ENCODE measurements at regions not wholly inside any gene's neighbourhood (a gene's known extent, or its start where the extent isn't known, plus 50 kb on each side); places are given as distances from the start of the nearest gene placed in this dataset.

GRCh38 chr1:25003457-25004190, 73.5 kb upstream of the RUNX3 start:
- no peak for DNase-seq (ENCODE audit: low read depth, low spot score)

- no peak for DNase-seq (ENCODE audit: low read depth, low spot score)
Measured at GRCh38 chr1:25003000-25003399, 72.9 kb upstream of the RUNX3 start.

GRCh38 chr1:25001125-25001915, 71.2 kb upstream of the RUNX3 start:
- DNase-seq (ENCODE audit: low read depth, low spot score) = no peak

DNA sequence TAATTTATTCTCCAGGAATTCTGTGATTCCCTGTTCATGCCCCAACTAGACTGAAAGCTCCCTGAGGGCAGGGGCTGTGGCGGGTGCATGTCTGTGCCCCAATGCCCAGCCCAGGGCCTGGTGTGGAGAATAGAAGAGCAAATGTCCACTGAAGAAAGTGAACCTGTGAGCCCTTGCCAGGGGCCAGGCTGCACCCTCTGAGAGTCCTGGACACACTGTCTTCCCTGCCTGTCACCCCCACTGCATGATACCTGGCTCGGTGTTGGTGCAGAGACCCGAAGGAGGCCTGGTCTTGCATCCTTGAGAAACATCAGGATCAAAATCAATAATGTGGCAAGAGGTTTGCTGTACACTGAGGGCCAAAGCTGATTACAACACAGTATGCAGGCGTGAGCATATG, 69.8 kb upstream of the RUNX3 start:
- DNase-seq (ENCODE audit: low read depth, low spot score) = no peak

DNA sequence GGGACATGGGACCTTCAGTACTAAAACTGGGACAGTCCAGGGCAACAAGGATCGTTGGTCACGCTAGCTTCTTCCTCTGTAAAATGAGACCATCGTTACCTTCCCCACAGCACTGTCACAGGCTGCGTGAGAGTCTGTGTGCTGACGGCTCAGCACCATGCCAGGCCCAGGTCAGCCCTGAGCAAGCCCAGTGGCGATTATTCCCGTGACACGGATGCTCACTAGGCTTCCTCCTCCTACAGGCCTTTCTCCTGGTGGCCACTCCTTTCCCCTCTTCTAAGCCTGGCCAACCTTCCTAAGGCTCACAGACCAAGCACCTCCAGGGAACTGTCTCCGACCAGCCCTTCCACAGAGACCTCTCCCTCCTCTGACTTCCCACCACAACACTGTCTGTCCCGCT, 69.3 kb upstream of the RUNX3 start:
- no peak for DNase-seq (ENCODE audit: low read depth, low spot score)

DNA sequence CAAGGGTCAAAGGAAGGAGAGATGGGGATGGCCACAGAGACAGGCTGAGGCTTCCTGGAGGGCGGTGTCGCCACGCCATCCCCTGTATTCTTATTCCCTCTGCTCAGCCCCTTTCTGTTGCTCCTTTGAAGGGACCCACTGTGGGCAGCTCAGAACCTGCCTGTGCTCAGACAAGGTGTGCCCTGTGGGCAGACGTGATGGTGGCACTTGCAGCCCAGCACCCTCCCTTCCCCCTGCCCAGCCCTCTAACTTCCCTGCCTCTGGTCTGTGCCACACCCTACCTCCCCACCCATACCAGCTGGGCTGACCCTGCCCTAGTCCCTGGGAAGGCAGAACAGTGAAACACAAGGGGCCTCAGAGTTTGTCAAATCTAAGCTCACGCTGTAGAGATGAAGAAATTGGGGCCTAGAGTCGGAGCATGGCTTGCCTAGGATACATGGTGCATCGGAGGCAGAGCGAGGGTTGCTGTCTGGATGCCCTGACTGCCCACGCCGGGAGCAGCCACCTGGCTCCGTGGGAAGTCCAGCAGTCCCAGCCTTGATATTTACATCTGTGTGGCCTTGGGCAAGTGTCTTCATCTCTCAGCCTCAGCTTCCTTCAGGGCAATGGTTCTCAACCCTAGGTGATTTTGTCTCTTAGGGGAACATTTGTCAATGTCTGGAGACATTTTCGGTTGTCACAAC, 68.6 kb upstream of the RUNX3 start:
- DNase-seq (ENCODE audit: low read depth, low spot score) = no peak

DNA sequence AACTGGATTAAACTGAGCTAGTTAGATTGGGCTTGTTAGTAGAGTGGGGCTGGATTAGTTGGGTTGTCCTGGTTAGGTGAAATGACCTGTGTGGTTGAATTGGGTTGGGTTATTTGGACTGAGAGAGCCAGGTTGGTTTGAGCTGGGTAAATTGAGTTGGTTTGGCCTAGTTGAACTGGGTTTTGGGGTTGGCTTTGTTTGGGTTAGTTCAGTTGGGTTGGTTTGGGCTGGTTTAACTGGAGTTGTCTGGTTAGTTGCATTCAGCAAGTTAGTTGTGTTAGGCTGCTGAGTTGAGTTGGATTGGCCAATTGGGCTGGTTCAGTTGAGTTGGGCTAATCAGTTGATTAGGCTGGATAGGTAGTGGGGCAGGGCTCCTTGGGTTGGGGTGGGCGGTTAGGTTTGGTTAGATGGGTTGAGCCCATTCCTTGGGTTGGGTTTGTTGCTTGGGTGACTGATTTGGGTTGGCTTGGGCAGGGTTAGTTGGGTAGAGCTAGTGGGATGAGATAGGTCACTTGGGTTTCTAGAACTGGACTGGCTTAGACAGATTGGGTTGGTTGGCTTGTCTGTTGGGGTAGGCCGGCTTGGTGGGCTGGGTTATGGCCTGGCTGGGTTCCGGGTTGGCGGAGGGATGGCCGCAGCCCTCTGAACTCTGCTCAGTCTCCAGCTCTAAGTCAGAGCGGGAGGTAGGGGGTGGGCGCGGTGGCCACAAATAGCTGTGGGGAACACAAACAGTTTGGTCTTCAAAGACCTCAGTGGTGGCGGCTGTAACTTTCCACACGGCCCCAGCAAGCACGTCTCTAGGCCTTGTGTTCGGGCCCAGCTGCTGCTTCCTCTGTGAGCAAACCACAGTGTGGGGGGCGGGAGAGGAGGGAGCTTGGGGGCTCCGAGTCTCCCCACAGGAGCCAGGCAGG, 67.2 kb upstream of the RUNX3 start:
- DNase-seq (ENCODE audit: low read depth, low spot score) = no peak

DNA sequence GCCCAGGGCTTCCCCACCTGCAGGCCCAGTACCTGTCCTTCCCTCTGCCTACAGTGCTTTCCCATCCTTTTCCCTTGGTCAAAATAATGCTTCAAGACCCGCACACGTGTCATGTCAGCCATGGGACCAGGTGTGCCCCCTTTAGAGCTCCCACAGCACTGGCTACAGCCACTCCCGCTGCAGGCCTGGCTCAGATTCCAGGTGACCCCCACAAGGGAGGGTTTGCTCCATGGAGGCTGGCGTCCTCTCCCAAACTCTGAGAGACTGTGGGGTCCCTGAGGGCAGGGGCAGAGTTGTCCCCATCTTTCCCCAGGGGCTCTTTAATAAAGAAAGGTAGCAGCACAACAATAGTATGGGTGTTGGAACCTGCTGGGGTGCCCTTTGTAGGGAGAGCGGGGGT, 66.4 kb upstream of the RUNX3 start:
- no peak for DNase-seq (ENCODE audit: low read depth, low spot score)

DNA sequence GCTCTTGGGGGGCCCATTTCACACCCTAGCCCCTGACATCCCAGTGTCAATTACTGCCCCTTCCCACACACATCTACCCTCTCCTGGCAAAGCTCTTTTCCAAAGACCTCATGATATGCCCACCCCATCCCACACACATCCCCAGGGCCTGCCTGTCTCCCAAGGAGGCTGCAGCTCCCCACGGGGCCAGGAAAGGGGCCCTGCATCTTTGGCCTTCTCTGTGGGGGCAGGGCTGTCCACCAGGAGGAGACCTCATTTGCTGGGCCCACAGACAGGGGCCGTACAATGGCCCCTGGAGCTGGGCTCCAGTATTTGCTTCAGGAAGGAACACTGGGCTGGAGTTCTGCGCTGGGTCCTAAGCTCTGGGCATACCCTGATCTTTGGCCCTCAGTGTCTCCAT, 65.6 kb upstream of the RUNX3 start:
- DNase-seq (ENCODE audit: low read depth, low spot score) = no peak

DNA sequence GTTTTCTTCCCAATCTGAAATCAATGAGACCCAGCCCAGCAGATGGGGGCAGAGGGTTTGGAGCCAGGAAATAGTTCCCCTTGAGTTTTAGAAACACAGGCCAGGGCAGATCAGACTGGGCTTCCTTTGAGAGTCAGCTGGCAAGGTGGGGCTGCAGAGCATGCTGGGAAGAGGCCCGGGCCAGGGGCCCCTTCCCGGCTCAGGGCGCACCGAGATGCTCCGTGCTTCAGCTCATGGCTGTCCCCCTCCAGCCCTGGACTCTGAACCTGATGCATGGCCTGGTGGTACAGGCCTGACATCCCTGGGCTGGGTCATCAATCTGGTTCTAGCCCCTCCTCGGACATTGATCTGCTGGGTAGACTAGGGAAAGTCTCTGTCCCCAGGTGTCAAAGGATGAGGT, 65.1 kb upstream of the RUNX3 start:
- no peak for DNase-seq (ENCODE audit: low read depth, low spot score)

DNA sequence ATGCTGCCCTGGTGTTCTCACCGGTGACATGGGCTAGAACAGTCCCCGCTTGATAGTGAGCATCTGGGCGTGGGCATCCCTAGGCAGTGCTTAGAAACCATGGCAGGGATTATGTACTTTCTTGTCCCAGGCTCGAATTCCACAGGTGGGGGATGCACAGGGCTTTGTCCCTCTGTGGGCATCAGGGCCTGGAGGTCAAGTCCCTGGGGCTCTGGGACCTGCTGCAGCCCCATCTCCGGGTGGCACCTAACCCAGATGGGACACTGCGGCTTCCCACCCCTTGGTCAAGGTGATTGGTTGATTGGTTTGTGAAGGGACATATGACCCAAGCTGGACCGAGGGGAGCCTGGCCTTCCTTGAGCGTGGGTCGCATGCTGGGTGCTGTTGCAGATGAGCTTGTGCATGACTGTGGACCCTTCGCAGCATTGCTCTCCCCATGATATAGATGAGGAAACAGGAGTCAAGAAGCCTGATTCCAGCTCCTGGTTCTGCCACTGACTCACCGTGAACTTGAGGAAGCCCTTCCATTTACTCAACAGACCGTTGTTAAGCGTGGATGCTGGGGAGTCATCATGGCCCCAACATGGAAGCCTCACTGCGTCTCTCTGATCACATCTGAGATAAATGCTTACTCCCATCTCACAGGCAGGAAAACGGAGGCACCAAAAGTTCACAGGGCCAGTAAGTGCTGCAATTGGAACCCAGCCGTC, 64.0 kb upstream of the RUNX3 start:
- DNase-seq (ENCODE audit: low read depth, low spot score) = no peak

GRCh38 chr1:24992761-24993211, 62.7 kb upstream of the RUNX3 start:
- DNase-seq (ENCODE audit: low read depth, low spot score) = no peak

- DNase-seq (ENCODE audit: low read depth, low spot score) = no peak
Measured at GRCh38 chr1:24992124-24992760, 62.2 kb upstream of the RUNX3 start.

GRCh38 chr1:24991697-24992096, 61.6 kb upstream of the RUNX3 start:
- DNase-seq (ENCODE audit: low read depth, low spot score) = no peak

GRCh38 chr1:24990779-24991641, 60.9 kb upstream of the RUNX3 start:
- DNase-seq (ENCODE audit: low read depth, low spot score) = no peak

DNA sequence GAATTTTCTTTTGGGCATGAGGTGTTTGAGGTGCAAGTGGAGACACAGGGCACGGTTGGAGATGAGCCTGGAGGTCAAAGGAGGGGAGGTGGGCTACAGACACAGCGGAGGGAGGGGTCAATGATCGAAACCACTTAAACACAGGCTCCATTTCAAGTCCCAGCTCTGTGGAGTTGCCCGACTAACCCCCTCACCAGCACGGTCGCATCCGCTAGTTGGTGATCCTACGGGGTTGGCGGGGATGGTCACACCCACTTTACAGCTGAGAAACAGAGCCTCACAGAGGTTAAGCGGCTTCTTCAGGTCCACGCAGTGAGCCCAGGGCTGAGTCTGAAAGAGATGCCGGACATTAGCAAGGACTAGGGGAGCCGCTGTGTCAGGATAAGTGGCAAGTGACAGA, 60.1 kb upstream of the RUNX3 start:
- DNase-seq (ENCODE audit: low read depth, low spot score) = no peak

- no peak for DNase-seq (ENCODE audit: low read depth, low spot score)
Measured at GRCh38 chr1:24989082-24989481, 59.0 kb upstream of the RUNX3 start.

DNA sequence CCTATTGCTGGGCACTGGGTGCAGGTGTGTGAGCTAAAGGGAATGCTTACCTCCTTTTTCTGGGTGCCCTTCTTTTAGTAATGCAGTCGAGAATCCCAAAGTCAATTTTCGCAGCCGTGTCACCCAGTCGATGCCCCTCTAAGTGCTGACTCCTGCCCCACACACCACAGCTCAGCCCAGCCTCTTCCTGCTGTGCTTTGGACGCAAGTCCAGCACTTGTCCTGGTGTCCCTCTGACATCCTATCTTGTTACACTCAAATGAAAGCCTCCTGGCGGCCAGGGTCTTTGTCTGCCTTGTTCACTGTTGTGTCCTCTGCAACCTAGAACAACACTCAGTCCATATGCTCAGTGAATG, 58.5 kb upstream of the RUNX3 start:
- no peak for DNase-seq (ENCODE audit: low read depth, low spot score)

DNA sequence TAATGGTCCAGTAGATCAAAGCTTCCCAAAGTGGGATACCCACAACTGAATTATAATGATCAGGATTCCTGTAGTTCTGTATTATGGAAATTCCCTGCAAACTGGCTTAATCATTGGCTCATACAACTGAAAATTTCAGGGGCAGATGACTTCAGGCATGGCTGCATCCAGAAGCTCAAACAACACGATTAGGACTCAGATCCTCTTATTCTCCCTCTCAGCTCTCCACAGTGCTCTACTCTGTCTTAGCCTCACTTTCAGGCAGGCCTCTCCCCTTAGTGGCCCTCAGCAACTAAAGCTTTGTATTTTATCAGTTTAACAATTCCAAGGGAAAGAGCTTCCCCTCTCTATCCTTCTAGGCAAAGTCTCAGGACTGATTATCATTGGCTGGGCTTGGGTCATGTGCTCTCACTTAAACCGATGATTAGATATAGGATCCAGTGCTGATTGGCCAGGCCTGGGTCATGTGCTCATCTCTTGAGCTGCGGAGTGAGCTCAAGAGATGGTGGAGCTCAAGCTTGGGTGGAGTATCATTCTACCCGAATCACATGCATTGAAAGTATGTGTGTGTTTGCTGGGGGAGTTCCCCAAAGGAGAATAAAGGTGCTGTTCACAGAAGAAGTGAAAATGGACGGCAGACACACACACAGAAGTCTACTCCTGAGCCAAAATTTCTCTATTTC, 57.9 kb upstream of the RUNX3 start:
- no peak for DNase-seq (ENCODE audit: low read depth, low spot score)
